ENCODE measurements at regions not wholly inside any gene's neighbourhood (a gene's known extent, or its start where the extent isn't known, plus 50 kb on each side); places are given as distances from the start of the nearest gene placed in this dataset.

DNA sequence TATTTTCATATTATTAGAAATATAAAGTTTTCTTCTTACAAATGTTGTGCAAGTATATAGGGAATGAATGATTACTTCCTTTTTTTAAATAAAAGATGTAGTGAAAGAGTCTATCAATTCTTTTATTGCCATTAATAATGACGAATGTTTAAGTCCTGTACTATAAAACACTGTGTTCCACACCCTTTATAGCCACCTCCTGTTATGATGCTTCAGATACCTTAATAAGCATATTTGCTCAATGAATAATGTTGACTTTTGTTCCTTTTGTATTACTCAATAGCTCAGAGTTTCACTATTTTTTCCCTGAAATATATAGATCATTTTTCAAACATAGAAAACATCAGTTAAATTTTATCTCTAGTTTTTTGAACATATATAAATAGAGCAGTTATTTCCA, 378.2 kb upstream of the THBS1 start:
- H3K4me3 ChIP-seq, result no peak overlapping the region
- no peaks in the 10 kb centered on the region for H3K9me3 ChIP-seq
- no peak for ATAC-seq
- H3K4me1 ChIP-seq, result no peaks in the 10 kb centered on the region
- DNase-seq, result no peak
- no peaks in the 10 kb centered on the region for H3K27me3 ChIP-seq (ENCODE audit: insufficient read depth in 3 of 3, low read length in 2 of 3)
- intact Hi-C loops (cut with DNase I), result no loop called here
- H3K27ac ChIP-seq, result no peak overlapping the region
- no peaks in the 10 kb centered on the region for H3K36me3 ChIP-seq (ENCODE audit: insufficient read depth in 1 of 2, low read depth in 1 of 2)
- TF ChIP-seq, protein P1, sequence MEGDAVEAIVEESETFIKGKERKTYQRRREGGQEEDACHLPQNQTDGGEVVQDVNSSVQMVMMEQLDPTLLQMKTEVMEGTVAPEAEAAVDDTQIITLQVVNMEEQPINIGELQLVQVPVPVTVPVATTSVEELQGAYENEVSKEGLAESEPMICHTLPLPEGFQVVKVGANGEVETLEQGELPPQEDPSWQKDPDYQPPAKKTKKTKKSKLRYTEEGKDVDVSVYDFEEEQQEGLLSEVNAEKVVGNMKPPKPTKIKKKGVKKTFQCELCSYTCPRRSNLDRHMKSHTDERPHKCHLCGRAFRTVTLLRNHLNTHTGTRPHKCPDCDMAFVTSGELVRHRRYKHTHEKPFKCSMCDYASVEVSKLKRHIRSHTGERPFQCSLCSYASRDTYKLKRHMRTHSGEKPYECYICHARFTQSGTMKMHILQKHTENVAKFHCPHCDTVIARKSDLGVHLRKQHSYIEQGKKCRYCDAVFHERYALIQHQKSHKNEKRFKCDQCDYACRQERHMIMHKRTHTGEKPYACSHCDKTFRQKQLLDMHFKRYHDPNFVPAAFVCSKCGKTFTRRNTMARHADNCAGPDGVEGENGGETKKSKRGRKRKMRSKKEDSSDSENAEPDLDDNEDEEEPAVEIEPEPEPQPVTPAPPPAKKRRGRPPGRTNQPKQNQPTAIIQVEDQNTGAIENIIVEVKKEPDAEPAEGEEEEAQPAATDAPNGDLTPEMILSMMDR (IDR thresholded peaks at IDR 0.05), result no peak
- 80 to 94% (median 81%) methylated on average over 1 of the region's 1 CpG for WGBS, 3 donors

DNA sequence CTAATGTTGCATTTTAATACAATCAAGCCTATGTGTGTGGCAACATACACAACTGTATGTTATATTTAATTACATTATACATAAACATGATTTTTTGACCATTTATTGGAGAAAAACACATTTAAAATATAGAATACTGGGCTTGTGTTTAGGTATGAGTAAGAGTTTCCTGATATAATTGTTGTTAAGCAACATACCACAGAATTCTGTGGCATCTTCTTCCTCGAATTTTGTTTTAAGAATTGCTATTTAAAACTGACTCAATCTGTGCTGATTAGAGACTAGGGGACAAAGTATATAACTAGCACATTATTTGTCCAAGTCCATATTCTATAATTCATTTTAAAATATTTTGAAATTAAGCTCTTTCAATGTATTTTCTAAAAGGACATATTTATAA, 376.8 kb upstream of the THBS1 start:
- Histone ChIP-seq H3K4me3 (no peak overlapping the region), H3K9me3 (no peaks in the 10 kb centered on the region), H3K4me1 (no peaks in the 10 kb centered on the region), H3K27me3 (ENCODE audit: insufficient read depth in 3 of 3, low read length in 2 of 3) (no peaks in the 10 kb centered on the region), H3K36me3 (ENCODE audit: insufficient read depth in 1 of 2, low read depth in 1 of 2) (no peaks in the 10 kb centered on the region), H3K27ac (no peak overlapping the region)
- TF ChIP-seq, protein P1 (IDR thresholded peaks at IDR 0.05), result no peak
- WGBS, 3 donors, result 76 to 81% (median 78%) methylated on average over 1 of the region's 1 CpG
- ATAC-seq (no peak), DNase-seq (no peak)
- intact Hi-C loops (cut with DNase I), result no loop called here

DNA sequence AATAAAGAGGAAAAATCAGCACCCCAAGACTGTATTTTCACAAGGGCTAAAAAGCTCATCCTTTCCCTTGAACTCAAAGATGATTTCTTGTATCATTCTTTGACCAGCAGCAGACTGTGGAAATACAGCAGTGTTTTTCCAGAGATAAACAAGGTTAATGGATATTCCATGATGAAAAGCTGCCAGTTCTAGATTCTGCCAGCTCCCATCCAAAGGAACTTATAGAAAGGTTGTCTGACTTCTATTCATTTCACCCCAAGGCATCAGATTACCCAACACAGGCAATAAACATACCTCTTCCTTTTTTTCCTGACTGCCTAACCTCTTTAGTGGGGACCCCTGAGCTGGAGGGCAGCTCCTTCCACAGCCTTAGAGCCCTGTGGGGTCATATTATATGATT, 375.8 kb upstream of the THBS1 start:
- no peak for DNase-seq
- Histone ChIP-seq H3K36me3 (ENCODE audit: insufficient read depth in 1 of 2, low read depth in 1 of 2) (no peaks in the 10 kb centered on the region), H3K27ac (no peak overlapping the region), H3K4me1 (no peaks in the 10 kb centered on the region), H3K27me3 (ENCODE audit: insufficient read depth in 3 of 3, low read length in 2 of 3) (no peaks in the 10 kb centered on the region), H3K4me3 (no peak overlapping the region), H3K9me3 (no peaks in the 10 kb centered on the region)
- intact Hi-C loops (cut with DNase I), result no loop called here
- TF ChIP-seq, protein P1 (IDR thresholded peaks at IDR 0.05), result no peak
- ATAC-seq, result no peak

DNA sequence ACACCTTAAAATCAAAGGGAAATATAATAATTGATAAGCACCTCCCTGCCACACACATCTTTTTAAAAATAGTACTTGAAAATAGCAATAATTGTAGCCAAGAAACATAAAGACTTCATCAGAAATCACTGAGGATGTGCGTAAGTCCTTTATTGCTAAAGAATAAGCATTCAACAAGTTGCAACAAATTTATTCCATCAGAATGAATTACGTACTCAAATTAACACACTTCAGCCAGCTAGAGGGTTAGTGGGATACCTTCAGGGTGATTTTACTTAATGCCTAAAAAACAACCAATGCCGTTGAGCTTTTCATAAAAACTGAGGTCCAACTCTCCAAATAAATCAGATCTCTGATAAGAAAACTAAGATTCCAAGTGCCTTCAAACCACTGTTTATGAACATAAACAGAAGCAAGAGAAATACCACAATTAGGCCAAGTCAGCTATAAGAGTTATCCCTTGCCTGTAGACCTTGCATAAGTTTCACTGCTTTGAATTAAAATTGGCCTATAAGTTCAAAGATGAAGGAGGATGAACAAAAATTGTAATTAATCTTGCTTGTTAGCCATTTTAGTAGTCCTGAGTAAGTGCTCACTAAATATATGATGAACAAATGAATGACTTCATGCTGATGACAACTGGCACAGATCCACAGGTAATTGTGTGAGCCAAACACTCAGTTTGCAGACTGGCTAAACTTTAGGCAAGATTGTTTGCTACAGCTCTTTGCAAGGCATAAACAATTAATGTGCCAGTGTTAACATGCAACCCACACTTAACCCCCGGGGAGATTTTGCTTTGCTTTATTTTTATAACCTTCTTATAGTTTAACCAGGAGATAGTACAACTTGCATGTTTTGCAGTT, 375.1 kb upstream of the THBS1 start:
- no peak for ATAC-seq
- TF ChIP-seq, protein P1 (IDR thresholded peaks at IDR 0.05), result no peak
- intact Hi-C loops (cut with DNase I), result no loop called here
- no peaks in the 10 kb centered on the region for H3K36me3 ChIP-seq (ENCODE audit: insufficient read depth in 1 of 2, low read depth in 1 of 2)
- H3K27me3 ChIP-seq (ENCODE audit: insufficient read depth in 3 of 3, low read length in 2 of 3), result no peaks in the 10 kb centered on the region
- WGBS, 3 donors, result 95 to 96% (median 96%) methylated on average over 4 of the region's 4 CpGs
- H3K4me3 ChIP-seq, result no peak overlapping the region
- no peaks in the 10 kb centered on the region for H3K4me1 ChIP-seq
- no peak overlapping the region for H3K27ac ChIP-seq
- H3K9me3 ChIP-seq, result no peaks in the 10 kb centered on the region
- DNase-seq, result no peak
